OCI-LY7 (cell line): ENCODE measurements at regions not wholly inside any gene's neighbourhood (a gene's known extent, or its start where the extent isn't known, plus 50 kb on each side); places are given as distances from the start of the nearest gene placed in this dataset.

Experiments used
- CTCF ChIP-seq: fragments of 200-600 bp; sonication (generic); conservative IDR thresholded peaks from 2 replicates; pipeline ENCODE4 v1.5.1; 2014; ENCODE audit warnings: mild to moderate bottlenecking, antibody characterized with exemption, low read length, moderate library complexity, mixed read lengths
- EZH2phosphoT487 ChIP-seq: fragments of 200-600 bp; sonication (generic); IDR thresholded peaks from 2 replicates; pipeline ENCODE4 v1.6.1; 2018; ENCODE audit warnings: low read depth, borderline replicate concordance, mild to moderate bottlenecking, mixed run types, antibody characterized with exemption, low read length, moderate library complexity, mixed read lengths

- TF ChIP-seq CTCF (no peak), EZH2phosphoT487 (no peak)
Measured at GRCh38 chr20:12728782-12729181, 280.0 kb upstream of the SPTLC3 start.
